ENCODE measurements at regions not wholly inside any gene's neighbourhood (a gene's known extent, or its start where the extent isn't known, plus 50 kb on each side); places are given as distances from the start of the nearest gene placed in this dataset.

GRCh38 chr5:117095346-117096332 lies 521.0 kb upstream of the SEMA6A start:
- no peak for DNase-seq

- no peak for DNase-seq
Measured at GRCh38 chr5:117094114-117094815, 519.6 kb upstream of the SEMA6A start.

GRCh38 chr5:117093653-117094052 lies 519.0 kb upstream of the SEMA6A start:
- DNase-seq, result no peak

GRCh38 chr5:117089001-117089400 lies 514.4 kb upstream of the SEMA6A start:
- DNase-seq, result no peak

GRCh38 chr5:117088176-117088575 lies 513.6 kb upstream of the SEMA6A start:
- DNase-seq, result no peak

GRCh38 chr5:117084067-117084466 lies 509.4 kb upstream of the SEMA6A start:
- DNase-seq, result no peak

- DNase-seq, result no peak
Measured at GRCh38 chr5:117082977-117083376, 508.4 kb upstream of the SEMA6A start.

GRCh38 chr5:117077142-117077541 lies 502.5 kb upstream of the SEMA6A start:
- peak in 1 of 2 experiments; percentile 0 for DNase-seq

- no peak for DNase-seq
Measured at GRCh38 chr5:117072439-117072838, 497.8 kb upstream of the SEMA6A start.

- DNase-seq, result no peak
Measured at GRCh38 chr5:117065800-117066199, 491.2 kb upstream of the SEMA6A start.

- DNase-seq, result no peak
Measured at GRCh38 chr5:117065161-117065560, 490.5 kb upstream of the SEMA6A start.

GRCh38 chr5:117060099-117060498 lies 485.5 kb upstream of the SEMA6A start:
- DNase-seq, result no peak

GRCh38 chr5:117058740-117059139 lies 484.1 kb upstream of the SEMA6A start:
- DNase-seq, result no peak

- no peak for DNase-seq
Measured at GRCh38 chr5:117055517-117055916, 480.9 kb upstream of the SEMA6A start.

- DNase-seq, result no peak
Measured at GRCh38 chr5:117054911-117055310, 480.3 kb upstream of the SEMA6A start.

GRCh38 chr5:117054141-117054540 lies 479.5 kb upstream of the SEMA6A start:
- DNase-seq, result no peak

GRCh38 chr5:117041926-117042595 lies 467.4 kb upstream of the SEMA6A start:
- DNase-seq, result no peak

- DNase-seq, result no peak
Measured at GRCh38 chr5:117039035-117039434, 464.4 kb upstream of the SEMA6A start.

GRCh38 chr5:117027384-117027783 lies 452.8 kb upstream of the SEMA6A start:
- no peak for DNase-seq

- no peak for DNase-seq
Measured at GRCh38 chr5:117020999-117021398, 446.4 kb upstream of the SEMA6A start.

- DNase-seq, result no peak
Measured at GRCh38 chr5:117013280-117013877, 438.8 kb upstream of the SEMA6A start.

- DNase-seq, result no peak
Measured at GRCh38 chr5:117010574-117010973, 436.0 kb upstream of the SEMA6A start.

- no peak for DNase-seq
Measured at GRCh38 chr5:116998024-116998423, 423.4 kb upstream of the SEMA6A start.

Measured in SHP77 (cell line).